ENCODE measurements at regions not wholly inside any gene's neighbourhood (a gene's known extent, or its start where the extent isn't known, plus 50 kb on each side); places are given as distances from the start of the nearest gene placed in this dataset.

- Histone ChIP-seq H3K4me1 (no peaks in the 10 kb centered on the region), H3K27ac (no peak overlapping the region), H3K27me3 (no peaks in the 10 kb centered on the region), H3K36me3 (no peaks in the 10 kb centered on the region), H3K4me3 (no peak overlapping the region), H3K9me3 (no peaks in the 10 kb centered on the region)
- no peak for ATAC-seq
- no peak for DNase-seq
- intact Hi-C loops (cut with DNase I) = no loop called here
- TF ChIP-seq CTCF (IDR thresholded peaks at IDR 0.05) = no peak
Measured at GRCh38 chr4:107133965-107134653, 98.0 kb upstream of the DKK2 start.

GRCh38 chr4:107131295-107131694 lies 95.2 kb upstream of the DKK2 start:
- no peaks in the 10 kb centered on the region for H3K27me3 ChIP-seq
- no peak overlapping the region for H3K4me3 ChIP-seq
- H3K36me3 ChIP-seq = no peaks in the 10 kb centered on the region
- H3K9me3 ChIP-seq = no peaks in the 10 kb centered on the region
- DNase-seq (no peak), ATAC-seq (no peak)
- intact Hi-C loops (cut with DNase I) = no loop called here
- no peak overlapping the region for H3K27ac ChIP-seq
- H3K4me1 ChIP-seq = no peaks in the 10 kb centered on the region
- TF ChIP-seq CTCF (IDR thresholded peaks at IDR 0.05) = no peak

- no peak for TF ChIP-seq CTCF (IDR thresholded peaks at IDR 0.05)
- Histone ChIP-seq H3K4me3 (no peak overlapping the region), H3K9me3 (no peaks in the 10 kb centered on the region), H3K27ac (no peak overlapping the region), H3K36me3 (no peaks in the 10 kb centered on the region), H3K4me1 (no peaks in the 10 kb centered on the region), H3K27me3 (no peaks in the 10 kb centered on the region)
- intact Hi-C loops (cut with DNase I) = no loop called here
- DNase-seq = no peak
- ATAC-seq = no peak
Measured at GRCh38 chr4:107130157-107130556, 94.0 kb upstream of the DKK2 start.

GRCh38 chr4:107129611-107130010 lies 93.5 kb upstream of the DKK2 start:
- ATAC-seq (no peak), DNase-seq (no peak)
- no peaks in the 10 kb centered on the region for H3K4me1 ChIP-seq
- no peak overlapping the region for H3K4me3 ChIP-seq
- TF ChIP-seq CTCF (IDR thresholded peaks at IDR 0.05) = no peak
- H3K9me3 ChIP-seq = no peaks in the 10 kb centered on the region
- H3K27me3 ChIP-seq = no peaks in the 10 kb centered on the region
- no peaks in the 10 kb centered on the region for H3K36me3 ChIP-seq
- H3K27ac ChIP-seq = no peak overlapping the region
- intact Hi-C loops (cut with DNase I) = no loop called here

- intact Hi-C loops (cut with DNase I) = no loop called here
- H3K4me1 ChIP-seq = no peaks in the 10 kb centered on the region
- DNase-seq (no peak), ATAC-seq (no peak)
- no peaks in the 10 kb centered on the region for H3K9me3 ChIP-seq
- no peaks in the 10 kb centered on the region for H3K36me3 ChIP-seq
- H3K27ac ChIP-seq = no peak overlapping the region
- no peak for TF ChIP-seq CTCF (IDR thresholded peaks at IDR 0.05)
- no peak overlapping the region for H3K4me3 ChIP-seq
- no peaks in the 10 kb centered on the region for H3K27me3 ChIP-seq
Measured at GRCh38 chr4:107129076-107129475, 93.0 kb upstream of the DKK2 start.
